Heart left ventricle (tissue), 13 donors: ENCODE measurements at regions not wholly inside any gene's neighbourhood (a gene's known extent, or its start where the extent isn't known, plus 50 kb on each side); places are given as distances from the start of the nearest gene placed in this dataset.

ENCODE experiments used
- CTCF ChIP-seq, 12 donors: fragments of 200-600 bp; sonication (generic) in 4 of 12; IDR thresholded peaks; one replicate each; pipeline versions ENCODE4 v1.5.0 to v1.8.0; 2018 to 2022; ENCODE audit warnings: antibody characterized with exemption in 12 of 12, mild to moderate bottlenecking in 5 of 12
- POLR2A ChIP-seq, 2 donors: fragments of 450-650 bp; IDR thresholded peaks; one replicate each; pipeline ENCODE4 v1.6.1; 2017; ENCODE audit warnings: antibody characterized with exemption in 2 of 2, mild to moderate bottlenecking in 2 of 2, moderate library complexity in 2 of 2
- donor health status: ischemic (EF 13 %, LVEDD 7.1; RV severe dilation, severe dysfunction).
- donor health status: DM: no; HTN: yes; CAD: no.
- donor health status: DM: no; HTN: no; CAD: no.
- donor health status: ischemic (EF 25% LVEDD 6.9; RV normal size, moderate dysfunction).
- donor health status: ischemic (EF 25% LVEDD 5.7; RV mildly dilated, moderate dysfunction).
- donor health status: ischemic (EF 35%, LVEDD 5.7; RV mildly dilated, moderate dysfunction).
- donor health status: nonischemic (EF 11% LVEDD 7.7; RV severe dilation, severe dysfunction).
- donor health status: DM: yes; HTN: yes; CAD: no.
- donor health status: PGD.
- donor health status: ischemic (EF 29% LVEDD 5.4; RV normal size, mild dysfunction).
- donor health status: nonischemic (EF 23%, LVEDD 6.1; RV moderate dilation, normal function).

- TF ChIP-seq CTCF (IDR thresholded peaks at IDR 0.05) (no peak), POLR2A (IDR thresholded peaks at IDR 0.05) (no peak)
These were observed 128.6 kb downstream of the IRF8 start for GRCh38 chr16:86027373-86028126.
